ENCODE measurements at regions not wholly inside any gene's neighbourhood (a gene's known extent, or its start where the extent isn't known, plus 50 kb on each side); places are given as distances from the start of the nearest gene placed in this dataset.

GRCh38 chr1:244271004-244271403 lies 180.7 kb downstream of the ADSS2 start:
- H3K4me3 ChIP-seq (ENCODE audit: low read length): no peak overlapping the region
- TF ChIP-seq CTCF (conservative IDR thresholded peaks at IDR 0.05; ENCODE audit: low read depth, low read length): no peak
- no peak for DNase-seq (ENCODE audit: low read depth)

DNA sequence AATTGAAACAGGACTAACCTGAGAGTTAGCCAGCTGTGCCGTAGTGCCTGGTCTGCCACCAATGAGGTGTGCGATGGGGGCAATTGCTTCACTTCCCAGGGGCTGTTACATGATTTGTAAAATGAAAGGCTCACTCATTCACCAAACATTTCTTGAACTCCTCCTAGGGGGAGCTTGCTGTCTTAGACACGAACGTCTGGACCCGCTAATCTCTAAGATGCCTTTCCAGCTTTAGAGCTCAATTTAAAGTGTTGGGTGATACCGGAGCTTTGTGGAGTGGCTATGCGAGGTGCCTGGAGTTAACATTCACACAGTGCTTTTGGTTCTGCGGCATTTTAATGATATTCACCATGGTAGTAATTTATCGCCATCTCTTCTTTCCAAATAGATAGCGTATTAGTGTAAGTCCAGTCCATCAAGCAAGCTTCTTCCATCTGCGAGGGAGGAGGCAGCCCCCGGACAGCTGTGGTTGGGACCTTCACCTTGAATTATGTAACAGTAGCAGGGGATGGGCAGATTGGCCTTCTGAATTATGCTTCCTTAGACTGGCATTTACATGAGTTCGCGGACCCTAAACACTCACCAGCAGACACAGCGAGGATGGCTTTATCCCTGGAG lies 179.9 kb downstream of the ADSS2 start:
- peak; percentile 31 for TF ChIP-seq CTCF (conservative IDR thresholded peaks at IDR 0.05; ENCODE audit: low read depth, low read length)
- peak; percentile 62 for DNase-seq (ENCODE audit: low read depth)
- no peak overlapping the region for H3K4me3 ChIP-seq (ENCODE audit: low read length)

- TF ChIP-seq CTCF (conservative IDR thresholded peaks at IDR 0.05; ENCODE audit: low read depth, low read length): peak; percentile 96
- H3K4me3 ChIP-seq (ENCODE audit: low read length): no peak overlapping the region
These were observed 179.0 kb downstream of the ADSS2 start for GRCh38 chr1:244272471-244273261.

DNA sequence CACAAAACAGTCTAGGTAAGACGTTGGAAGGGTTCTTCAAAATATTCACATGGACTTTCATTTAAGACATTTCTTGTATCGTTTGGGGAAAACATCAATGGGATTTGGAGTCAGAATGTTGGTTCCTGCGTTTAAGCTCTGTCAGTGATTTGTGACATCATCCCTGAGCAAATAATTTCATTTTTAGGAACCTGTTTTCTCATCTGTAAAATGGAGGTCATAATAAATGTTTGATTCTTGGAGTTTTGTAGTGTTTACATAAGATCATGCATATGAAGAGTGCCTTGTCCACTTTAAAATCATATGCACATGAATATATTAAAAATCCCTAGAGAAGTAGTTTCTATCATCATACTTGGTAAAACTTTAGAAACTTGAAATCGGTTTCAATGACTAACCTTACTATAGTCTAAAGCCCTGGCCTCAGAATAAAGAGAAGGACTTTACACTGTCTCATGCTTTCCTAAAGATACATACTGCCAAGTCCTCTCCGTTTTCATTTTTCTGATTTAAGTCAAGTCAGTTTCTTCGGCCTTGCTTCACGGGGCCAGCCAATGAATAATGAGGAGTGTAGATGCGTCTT lies 178.4 kb downstream of the ADSS2 start:
- peak overlapping the region; percentile 5 for H3K4me3 ChIP-seq (ENCODE audit: low read length)
- no peak for TF ChIP-seq CTCF (conservative IDR thresholded peaks at IDR 0.05; ENCODE audit: low read depth, low read length)
- DNase-seq (ENCODE audit: low read depth): no peak

More at GRCh38 chr1:244272471-244273261, 179.0 kb downstream of the ADSS2 start:
- peak; percentile 71 for DNase-seq (ENCODE audit: low read depth)

DNA sequence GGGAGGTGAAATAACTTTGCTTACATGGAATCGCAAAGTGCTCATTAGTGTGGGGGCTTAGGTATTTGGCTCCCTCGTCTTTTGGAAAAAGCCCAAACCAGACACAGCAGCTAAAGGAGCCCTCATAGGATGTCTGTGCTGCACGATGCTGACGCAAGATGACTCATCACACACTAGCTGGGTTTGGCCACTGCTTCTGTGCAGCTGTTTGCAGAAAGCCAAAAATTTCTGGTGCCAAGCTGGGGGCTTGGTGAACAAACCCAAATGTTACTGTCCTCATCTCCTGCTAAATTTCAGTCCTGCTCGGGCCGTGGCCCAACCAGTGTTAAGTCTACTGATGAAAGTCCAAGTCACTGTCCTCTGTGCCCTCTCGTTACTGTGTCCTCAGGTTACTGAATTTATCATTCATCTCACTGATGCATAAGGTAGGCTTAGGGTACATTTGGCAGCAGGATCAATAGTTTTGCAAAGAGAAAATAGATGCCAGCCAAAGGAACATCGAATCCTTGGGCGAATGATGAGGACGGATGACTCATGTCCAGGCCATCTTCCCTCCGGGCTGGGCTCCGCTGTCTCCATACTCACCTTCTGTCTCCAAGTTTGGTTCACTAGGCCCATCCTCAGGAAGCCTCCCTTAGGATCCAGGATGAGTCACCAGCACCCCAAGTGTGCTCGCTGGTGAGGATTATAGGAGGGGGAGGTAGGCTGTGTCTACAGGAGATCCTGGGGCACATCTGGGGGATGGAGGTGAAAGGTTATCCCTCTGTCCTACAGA lies 177.7 kb downstream of the ADSS2 start:
- TF ChIP-seq CTCF (conservative IDR thresholded peaks at IDR 0.05; ENCODE audit: low read depth, low read length): no peak
- peak; percentile 91 for DNase-seq (ENCODE audit: low read depth)
- peak overlapping the region; percentile 5 for H3K4me3 ChIP-seq (ENCODE audit: low read length)

DNA sequence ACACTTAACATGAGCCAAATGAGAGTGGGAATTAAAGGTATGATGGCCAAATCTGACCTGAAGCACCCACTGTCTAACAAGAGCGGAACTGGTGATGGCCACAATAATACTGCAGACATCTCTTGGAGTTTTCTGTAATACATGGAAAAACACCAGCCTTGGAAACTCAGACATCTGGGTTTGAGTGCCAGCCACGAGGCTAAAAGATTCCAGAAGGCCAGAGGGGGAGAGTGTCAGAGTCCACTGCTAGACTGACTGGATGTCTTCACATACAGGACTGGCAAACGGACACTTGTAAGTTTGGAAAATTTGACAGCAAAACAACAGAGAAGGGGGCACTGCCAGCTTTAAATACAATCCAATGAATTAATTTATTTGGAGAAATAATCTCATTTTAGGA lies 175.1 kb downstream of the ADSS2 start:
- no peak for DNase-seq (ENCODE audit: low read depth)
- no peak overlapping the region for H3K4me3 ChIP-seq (ENCODE audit: low read length)
- TF ChIP-seq CTCF (conservative IDR thresholded peaks at IDR 0.05; ENCODE audit: low read depth, low read length): no peak
